CD4-positive, alpha-beta T cell treated with Interleukin-6 at 100 ng/mL for 8 hours (primary cell): ENCODE measurements at regions not wholly inside any gene's neighbourhood (a gene's known extent, or its start where the extent isn't known, plus 50 kb on each side); places are given as distances from the start of the nearest gene placed in this dataset.
"Not testable (repeated sequence)": the region's sequence is repeated elsewhere in the genome, so short reads cannot be mapped to it uniquely, and the experiment has no call there.

Experiments used
- DNase-seq: peaks from one replicate; pipeline ENCODE4 v3.0.0-alpha.2; 2020; ENCODE audit warnings: mixed read lengths, low spot score

DNA sequence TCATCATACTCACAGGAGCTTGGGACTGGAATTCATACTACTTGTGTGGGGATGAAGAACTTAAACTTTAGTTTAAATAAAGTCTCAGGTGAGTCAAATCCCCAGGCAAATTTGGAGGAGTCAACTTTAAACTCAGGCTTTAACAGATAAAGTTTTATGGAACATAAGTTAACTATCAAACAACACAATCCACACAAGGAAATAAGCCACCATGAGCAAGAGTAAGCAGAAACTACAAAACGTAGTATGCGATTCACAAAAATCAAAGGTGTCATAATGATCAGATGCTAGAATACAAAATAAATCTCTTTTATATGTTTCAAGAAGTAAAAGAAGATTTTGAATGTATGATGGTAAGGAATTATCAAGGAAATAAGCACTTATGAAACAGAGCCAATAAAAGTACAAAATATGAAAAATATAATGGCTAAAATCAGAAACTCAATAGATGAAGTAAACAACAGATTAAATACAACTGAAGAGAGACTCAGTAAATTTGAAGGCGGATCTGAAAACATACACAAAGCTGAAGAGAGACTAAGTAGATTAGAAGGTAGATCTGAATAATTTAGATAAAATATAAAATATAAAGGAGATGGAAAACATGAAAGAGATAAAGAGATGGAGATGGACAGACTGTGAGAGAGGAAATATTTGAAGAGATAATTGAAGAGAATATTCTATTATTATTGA lies 97.5 kb upstream of the TWIST2 start:
- DNase-seq: no peak

DNA sequence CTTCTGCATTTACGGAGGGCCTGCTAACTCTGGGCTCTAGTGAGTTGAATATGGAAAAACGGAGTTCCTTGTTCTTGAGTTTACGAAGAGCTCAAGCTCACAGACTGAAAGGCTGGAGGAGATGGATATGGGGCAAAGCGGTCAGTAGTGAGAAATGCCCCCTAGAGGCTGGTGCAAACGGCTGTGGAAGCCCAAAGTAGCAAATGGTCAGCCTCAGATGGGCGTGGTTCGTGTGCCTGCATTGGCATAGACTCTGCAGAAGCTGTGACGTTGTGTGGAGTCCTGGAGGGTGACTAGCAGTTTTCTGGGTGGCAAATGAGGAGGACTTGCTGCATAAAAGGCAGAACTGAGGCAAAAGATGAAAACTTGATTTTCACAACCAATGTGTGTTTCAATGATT lies 93.6 kb upstream of the TWIST2 start:
- no peak for DNase-seq

DNA sequence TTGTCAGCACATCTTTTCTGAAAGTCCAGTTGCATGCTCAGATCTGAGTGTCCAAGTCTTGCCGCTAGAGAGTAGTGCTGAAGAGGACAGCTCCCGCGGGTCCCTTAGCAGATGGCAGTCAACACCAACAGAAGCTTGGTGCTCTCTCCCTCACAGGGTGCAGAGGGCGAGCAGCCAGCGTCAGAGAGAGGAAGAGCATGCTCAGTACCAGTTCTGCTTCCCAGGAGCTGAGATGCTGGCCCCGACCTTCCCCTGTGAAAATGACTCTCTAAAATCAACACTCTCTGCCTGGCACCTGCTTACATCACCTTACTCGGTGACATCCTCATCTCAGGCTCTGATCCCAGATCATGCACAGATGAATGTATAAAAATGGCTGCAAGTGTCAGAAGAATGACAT lies 86.0 kb upstream of the TWIST2 start:
- DNase-seq: no peak

DNA sequence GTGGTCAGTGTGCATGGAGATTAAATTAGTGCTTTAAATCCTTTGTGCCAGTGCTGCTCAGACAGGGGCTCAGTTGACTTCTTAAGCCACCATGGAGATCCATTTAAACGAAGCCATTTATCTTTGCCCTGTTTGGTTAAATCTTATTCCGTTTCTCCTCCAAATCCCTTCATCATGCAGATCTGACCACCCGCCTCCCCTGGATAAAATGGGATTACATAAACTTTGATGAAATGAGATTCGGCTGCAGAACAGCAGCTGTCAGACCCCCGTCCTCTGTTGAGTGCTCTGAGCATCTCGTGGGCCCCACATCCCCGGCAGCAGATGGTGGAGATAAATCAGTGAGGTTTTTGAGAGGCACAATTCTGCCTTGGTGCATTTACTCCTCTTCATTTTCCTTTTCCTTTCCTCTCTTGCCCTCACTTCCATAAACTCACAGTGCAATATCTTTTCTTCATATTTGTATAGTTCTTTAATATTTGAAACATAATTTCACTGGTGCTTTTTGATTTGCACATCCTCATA lies 84.4 kb upstream of the TWIST2 start:
- DNase-seq: no peak

DNA sequence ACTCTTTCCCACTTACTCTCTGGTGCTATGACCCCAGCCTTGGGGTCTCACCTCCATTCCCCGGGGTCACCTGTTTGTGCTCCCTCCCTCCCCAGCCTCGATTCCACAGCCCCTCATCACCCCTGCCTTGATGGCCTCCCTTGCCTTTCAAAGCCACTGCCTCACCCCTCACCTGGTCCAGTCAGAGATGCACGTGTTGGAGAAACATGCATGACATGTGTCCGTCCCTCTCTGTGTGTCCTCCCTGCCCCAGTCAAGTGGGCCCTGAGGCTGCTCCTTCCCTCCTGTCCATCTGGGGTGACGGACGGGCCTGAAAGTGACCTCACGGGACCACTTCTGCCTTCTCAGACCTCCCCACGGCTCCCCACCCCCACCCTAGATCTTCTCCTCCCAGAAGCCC lies 82.3 kb upstream of the TWIST2 start:
- DNase-seq: no peak

DNA sequence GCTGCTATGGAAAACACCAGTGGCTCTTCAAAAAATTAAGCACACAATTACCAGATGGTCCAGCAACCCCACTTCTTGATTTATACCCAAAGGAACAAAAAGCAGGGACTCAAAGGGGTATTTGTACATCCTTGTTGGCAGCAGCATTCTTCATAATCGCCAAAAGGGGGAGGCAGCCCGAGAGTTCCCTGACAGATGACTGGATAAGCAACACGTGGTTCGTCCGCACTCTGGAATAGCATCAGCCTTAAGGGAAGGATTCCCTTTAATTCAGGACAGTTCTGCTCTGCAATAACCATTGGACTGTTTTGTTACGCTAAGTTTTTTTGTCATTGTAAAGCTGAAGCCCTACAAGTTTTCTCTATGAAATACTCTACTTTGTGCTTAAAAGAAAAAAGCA lies 76.7 kb upstream of the TWIST2 start:
- no peak for DNase-seq

DNA sequence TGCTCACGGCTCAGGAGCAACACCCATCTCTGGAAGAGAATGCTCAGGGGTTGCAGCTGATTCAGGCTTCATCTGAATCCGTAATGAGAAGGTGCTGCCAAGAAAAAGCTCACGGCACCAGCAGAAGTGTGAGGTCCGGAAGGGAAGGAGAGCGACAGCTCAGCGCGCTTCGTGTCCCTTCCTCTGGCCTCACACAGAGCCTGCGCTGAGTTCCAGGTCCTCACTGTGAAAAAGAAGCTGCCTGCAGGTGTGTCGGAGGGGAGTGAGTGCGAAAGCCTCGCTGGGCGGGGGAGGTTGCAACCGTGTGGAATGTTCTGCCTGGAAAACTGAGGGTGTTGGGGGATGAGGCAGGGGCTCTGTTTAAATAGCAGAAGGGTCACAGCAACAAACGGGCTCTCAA lies 76.2 kb upstream of the TWIST2 start:
- no peak for DNase-seq

DNA sequence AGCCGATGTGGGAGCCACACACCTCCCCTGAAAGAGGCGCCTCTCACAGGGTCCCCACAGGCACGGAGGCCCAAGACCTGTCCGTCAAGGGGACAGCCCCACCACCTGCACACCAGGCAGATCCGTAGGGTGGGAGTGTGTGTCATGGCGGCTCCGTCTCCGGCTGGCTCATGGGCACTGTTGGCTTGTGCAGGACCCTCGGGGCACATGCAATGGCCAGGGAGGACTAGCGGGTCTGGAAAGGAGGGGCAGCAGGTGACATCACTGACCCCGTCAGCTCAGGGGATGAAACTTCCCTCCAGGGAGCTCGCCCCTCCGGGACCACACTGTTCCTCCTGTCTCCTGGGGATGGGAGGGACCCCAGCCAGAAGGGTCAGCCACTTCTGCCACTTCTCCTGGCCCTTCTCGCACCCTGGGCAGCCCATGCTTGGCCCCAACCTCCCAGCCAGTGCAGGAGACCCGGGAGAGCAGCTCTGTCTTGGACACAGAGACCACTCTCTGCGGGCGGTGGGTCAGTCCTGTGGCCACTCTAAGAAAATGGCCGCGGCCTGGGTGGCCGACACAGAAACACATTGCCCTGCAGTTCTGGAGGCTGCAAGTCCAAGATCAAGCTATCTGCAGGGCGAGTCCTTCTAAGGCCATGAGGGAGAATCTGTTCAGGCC lies 75.1 kb upstream of the TWIST2 start:
- no peak for DNase-seq

DNA sequence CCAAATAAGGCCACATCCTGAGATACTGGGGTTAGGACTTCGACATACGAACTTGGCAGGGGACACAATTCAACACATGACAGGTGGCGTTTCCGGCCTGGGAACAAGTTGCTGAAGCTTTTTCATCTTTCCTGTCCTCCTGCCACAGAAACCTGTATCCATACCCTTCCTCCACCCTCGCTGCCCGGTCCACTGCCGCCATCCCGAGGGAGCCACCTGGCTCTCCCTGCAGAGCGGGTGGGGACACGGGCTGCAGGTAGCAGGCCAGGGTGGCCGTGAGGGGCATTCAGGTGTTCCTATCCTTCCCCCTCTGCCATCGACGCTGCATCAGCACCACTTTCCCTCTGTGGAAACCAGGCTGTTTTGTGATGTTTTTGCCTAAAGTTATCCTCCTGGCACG lies 74.4 kb upstream of the TWIST2 start:
- DNase-seq: no peak

DNA sequence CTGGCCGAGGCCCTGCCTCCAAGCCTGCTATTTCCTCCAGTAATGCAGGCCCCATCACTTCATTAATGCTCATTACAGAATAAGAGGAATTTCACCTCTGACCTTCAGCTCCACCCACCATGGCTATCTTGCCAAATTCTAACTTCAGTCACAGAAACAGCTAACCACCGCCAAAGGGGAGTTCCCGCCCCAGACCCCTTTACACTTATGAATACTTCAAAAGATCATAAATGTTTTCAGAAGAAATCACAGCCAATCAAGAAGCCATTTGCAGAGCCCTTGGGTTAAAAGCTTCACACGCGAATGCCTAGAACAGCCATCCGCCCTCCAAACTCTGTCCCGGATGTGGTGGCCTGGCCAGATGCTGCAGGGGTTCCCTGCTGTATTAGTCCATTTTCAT lies 73.8 kb upstream of the TWIST2 start:
- DNase-seq: no peak

DNA sequence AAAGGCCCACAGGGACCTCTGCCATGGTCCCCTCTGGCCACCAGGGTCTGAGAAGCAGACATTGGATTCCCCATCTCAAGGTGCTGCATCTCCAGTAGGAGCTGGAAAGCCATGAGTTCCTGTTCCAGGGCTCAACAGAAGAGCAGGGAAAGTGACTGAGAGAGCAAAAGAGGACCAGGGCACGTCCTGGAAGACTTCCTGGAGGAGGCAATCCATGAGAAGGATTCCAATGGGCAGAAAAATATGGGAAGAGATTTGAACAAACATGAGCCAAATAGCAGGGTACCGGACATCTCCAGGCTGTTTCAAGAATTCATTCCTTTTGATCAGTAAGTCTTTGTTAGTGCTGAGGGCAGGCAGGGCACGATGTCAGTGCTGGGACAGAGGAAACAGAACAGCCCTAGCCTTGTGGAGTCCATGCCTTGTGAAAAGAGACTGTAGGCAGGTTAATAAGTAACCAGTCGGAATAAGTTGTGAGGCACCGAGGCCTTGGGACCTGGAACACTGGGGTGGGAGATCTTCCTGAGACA lies 72.8 kb upstream of the TWIST2 start:
- DNase-seq: no peak

DNA sequence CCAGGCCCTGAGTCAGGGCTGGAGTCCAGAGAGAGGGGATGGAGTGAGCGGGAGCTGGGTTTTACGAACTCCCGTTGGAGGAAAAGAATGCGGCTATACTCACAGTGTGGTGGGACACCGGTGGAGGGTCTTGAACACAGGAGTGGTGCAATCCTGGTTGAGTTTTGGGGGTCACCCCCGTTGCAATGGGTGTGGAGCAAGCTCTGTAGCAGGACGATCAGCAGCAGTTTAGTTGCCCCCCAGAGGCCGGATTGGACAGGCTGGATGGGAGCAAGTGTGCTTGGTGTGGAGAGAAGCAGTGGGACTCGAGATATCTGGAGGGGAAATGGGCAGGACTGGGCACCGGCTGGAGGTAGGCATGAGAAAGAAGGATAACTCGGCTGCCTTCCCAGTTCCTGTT lies 72.3 kb upstream of the TWIST2 start:
- no peak for DNase-seq

DNA sequence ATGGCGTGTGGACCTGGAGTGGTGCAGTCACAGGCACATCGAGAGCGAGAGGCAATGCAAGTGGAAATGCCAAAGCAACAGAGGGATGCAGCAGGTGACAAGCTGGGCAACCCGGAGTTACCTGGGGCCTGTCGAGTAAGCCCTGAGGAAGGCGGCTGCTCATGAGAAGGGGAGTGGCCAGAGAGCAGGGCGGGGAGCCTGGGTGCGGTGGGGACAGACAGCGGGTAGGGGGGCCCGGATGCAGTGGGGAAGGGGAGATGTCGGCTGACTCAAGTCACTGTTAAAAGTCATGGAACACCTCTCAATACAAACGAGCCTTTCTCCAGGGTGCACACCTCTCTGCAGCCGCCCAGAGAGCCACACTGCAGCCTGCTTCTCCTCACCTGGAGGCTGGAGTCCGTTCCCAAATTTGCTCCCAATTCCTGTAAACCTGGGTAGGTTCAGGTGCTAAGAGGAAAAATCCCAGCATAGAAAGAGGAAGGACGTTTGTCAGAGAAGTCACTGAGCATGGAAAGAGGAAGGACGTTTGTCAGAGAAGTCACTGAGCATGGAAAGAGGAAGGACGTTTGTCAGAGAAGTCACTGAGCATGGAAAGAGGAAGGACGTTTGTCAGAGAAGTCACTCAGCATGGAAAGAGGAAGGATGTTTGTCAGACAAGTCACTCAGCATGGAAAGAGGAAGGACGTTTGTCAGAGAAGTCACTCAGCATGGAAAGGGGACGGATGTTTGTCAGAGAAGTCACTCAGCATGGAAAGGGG lies 71.7 kb upstream of the TWIST2 start:
- no peak for DNase-seq

DNA sequence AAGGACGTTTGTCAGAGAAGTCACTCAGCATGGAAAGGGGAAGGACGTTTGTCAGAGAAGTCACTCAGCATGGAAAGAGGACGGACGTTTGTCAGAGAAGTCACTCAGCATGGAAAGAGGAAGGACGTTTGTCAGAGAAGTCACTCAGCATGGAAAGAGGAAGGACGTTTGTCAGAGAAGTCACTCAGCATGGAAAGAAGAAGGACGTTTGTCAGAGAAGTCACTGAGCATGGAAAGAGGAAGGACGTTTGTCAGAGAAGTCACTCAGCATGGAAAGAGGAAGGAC lies 71.2 kb upstream of the TWIST2 start:
- DNase-seq: not testable (repeated sequence)

DNA sequence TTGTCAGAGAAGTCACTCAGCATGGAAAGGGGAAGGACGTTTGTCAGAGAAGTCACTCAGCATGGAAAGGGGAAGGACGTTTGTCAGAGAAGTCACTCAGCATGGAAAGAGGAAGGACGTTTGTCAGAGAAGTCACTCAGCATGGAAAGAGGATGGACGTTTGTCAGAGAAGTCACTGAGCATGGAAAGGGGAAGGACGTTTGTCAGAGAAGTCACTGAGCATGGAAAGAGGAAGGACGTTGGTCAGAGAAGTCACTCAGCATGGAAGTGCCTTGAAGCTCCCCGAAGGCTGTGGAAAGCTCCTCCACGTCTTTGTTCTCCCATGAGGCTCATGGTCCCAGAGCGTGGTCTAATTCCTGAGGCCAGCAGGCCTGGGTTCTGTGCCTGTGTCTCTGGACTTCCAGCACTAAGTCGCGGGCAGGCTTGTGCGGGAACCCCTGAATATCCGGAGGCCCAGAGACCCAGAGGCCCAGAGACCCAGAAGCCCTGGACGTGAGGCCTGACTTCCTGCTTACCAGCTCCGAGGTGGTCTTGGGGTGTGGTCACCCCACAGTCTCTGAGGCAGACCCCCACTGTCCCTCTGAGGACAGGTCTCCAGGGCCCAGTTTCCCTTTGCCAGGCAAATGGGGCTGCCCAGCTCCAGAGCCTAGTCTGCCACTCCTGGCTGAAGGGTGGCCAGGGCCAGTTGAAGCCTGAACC lies 70.4 kb upstream of the TWIST2 start:
- no peak for DNase-seq

DNA sequence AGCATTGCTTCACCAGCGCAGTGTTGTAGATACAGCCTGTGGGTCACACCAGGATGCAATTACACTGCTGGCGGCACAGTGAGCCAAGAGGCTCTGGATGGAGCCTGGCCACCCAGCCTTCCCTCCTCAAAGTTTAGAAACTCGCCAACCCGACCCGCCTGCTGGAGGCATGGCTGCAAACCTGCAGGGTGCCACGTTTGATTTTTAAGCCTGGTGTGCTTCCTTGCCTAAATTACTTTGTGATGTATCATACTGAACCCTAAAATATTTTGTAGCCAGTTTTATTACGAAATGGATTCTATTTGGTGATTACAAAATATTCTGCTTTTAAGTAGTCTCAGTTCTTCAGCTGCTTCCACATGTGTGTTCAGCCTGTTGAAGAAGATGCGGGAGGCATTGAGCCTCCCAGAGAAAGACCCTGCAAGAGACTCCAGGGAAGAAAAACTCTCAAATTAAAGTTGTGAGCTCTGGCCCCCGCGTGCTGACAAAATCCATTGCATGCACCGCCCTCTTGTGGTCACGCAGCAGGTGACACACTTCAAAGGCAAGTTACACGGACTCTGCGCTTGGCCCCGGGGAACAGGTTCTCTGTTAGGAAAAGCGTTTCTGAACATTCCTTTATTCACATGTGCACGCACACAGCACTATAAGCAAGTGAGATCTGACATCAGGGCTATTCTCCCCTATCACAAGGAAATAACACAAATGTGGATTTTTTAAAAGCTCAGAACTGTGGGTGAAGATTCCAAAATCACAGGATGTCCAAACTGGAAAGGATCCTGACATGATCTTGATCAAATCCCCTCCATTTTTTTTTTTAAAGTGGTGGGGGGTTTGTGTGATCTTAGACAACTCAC lies 63.0 kb upstream of the TWIST2 start:
- DNase-seq: peak; percentile 35

DNA sequence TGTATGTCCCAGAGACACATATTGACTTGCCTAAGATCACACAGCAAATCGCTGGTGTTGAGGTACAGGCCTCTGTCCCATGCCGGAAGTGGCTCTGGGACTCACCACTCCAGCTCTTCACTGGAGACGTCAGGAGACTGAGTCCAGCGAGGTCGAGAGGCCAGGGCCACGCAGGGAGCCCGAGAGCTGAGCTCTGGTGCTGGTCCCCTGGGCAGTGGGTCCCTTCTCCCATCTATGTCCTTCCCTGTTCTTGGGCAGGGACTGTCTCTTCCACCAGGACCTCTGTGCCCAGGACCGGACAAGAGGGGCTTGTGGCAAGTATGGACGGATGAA lies 62.4 kb upstream of the TWIST2 start:
- DNase-seq: no peak

DNA sequence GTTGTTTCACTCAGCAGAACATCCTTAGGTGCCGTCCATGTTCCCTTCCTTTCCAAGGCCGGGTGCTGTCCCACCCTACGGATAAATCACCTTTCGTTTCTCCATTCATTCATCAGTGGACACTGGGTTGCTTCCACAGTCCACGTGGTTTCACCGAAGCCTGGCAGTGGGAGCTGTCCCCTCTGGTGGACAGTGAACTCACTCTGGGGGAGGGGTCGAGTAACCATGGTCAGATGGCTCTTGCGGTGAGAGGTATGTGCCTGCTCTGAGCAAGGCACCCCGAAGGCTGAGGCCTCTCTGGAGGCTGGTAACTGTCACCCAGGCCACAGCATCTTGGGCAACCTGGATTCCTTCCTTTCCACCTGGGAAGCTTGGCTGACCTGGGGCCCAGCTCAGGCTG lies 61.5 kb upstream of the TWIST2 start:
- DNase-seq: no peak

DNA sequence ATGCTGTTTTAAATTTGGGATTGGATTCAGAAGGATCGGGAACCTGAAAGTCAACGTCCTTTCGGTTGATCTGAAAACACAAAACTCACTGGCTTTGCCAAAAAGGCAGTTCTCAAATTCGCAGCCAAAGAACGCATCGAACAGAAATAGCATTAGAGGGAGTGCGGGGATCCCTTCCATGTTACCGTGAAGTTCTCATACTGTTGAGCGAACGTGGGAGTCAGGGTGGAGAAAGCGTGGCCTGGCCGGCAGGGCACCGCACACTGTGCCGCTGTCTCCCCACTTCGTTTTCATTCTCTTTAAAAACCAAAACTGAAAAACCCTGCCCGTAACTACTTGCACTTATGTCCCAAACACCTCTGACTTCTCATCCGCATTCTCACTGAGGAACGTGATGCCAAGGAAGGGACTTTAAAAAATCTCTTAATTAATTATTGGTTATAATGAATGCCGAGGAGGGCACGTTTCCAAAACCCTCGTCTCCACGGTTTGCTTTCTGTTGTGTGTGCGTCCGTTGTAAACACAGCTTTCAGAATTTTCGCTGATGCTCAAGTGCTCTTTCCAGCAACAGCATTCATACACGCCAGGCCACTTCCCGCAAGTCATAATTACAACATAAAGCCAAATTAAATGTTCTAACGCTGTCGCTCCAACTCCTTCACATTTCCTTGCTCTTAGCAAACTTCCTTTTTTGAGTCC lies 60.9 kb upstream of the TWIST2 start:
- no peak for DNase-seq

DNA sequence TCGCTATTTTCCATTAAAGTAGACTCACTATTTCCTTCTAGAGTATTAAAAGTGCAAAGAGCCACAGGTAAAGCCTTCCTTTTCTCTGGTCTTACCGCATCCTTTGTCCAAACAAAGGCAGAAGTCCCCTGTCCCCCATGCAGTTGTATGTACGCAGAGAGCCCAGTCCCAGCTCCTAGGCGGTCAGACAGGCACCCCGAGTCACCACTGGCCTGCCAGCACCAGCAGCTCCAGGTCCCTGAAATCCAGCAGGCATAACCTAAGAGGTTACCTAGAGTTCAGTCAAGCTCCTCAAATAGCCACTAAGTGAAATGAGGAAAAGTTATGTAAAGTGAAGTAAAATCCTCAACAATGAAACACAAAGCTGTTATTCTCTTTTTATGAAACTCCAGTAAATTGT lies 60.4 kb upstream of the TWIST2 start:
- no peak for DNase-seq

DNA sequence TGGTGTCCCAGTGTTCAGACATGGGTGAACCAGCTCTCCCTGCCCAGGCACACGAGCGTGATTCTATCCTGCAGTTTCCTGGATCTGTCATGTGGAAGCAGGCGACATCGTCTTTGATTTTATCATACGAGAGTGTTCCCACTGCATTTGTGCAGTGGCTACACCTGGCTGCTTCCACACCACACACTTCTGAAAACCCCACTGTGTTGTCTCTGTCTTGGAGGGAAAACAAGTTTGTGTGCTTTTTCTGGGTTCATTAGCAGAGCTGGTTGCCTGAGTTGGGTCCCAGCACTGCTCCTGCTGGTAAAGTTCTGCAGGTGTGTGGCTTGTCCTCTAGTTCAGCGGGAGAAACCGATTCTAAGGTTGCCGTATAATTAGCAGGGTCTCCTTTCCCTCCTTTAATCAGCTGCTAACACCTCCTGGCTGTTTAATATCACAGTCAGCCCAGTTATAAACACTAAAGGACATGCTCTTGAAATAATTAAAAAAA lies 58.5 kb upstream of the TWIST2 start:
- DNase-seq: no peak
